Hepatocyte (in vitro differentiated cells): ENCODE measurements at regions not wholly inside any gene's neighbourhood (a gene's known extent, or its start where the extent isn't known, plus 50 kb on each side); places are given as distances from the start of the nearest gene placed in this dataset.

Experiments
- DNase-seq: peaks from one replicate; pipeline ENCODE4 v3.0.0-alpha.2; 2016; ENCODE audit warnings: low spot score
- H2AFZ ChIP-seq: fragments of 200-600 bp; sonication (generic); 2 replicates; pipeline ENCODE4 v1.6.0; 2016; ENCODE audit warnings: antibody characterized with exemption, mild to moderate bottlenecking
- H3K27ac ChIP-seq: fragments of 200-600 bp; sonication (generic); 2 replicates; pipeline ENCODE4 v1.5.1; 2016; ENCODE audit warnings: mild to moderate bottlenecking
- H3K27me3 ChIP-seq: fragments of 200-600 bp; sonication (generic); 2 replicates; pipeline ENCODE4 v1.6.1; 2016
- H3K36me3 ChIP-seq: fragments of 200-600 bp; sonication (generic); replicated peaks from 2 replicates; pipeline ENCODE4 v1.5.1; 2016; ENCODE audit warnings: low read depth; ENCODE audit not compliant: insufficient read depth
- H3K4me1 ChIP-seq: fragments of 200-600 bp; sonication (generic); 2 replicates; pipeline ENCODE4 v1.5.1; 2016; ENCODE audit warnings: mild to moderate bottlenecking, moderate library complexity; ENCODE audit not compliant: insufficient read depth
- H3K4me2 ChIP-seq: fragments of 200-600 bp; sonication (generic); 2 replicates; pipeline ENCODE4 v1.6.0; 2016
- H3K4me3 ChIP-seq: fragments of 200-600 bp; sonication (generic); 2 replicates; pipeline ENCODE4 v1.5.1; 2016; ENCODE audit warnings: mild to moderate bottlenecking
- H3K79me2 ChIP-seq: fragments of 200-600 bp; sonication (generic); 2 replicates; pipeline ENCODE4 v1.6.0; 2017; ENCODE audit warnings: mild to moderate bottlenecking
- H3K9me2 ChIP-seq: fragments of 200-600 bp; sonication (generic); replicated peaks from 2 replicates; pipeline ENCODE4 v1.6.0; 2017; ENCODE audit warnings: mild to moderate bottlenecking; ENCODE audit not compliant: insufficient read depth
- H3K9me3 ChIP-seq: fragments of 200-600 bp; sonication (generic); 2 replicates; pipeline ENCODE4 v1.5.1; 2016; ENCODE audit warnings: low read depth, mild to moderate bottlenecking
- H4K20me1 ChIP-seq: fragments of 200-600 bp; sonication (generic); 2 replicates; pipeline ENCODE4 v1.6.0; 2016; ENCODE audit warnings: mild to moderate bottlenecking; ENCODE audit not compliant: insufficient read depth, poor library complexity, severe bottlenecking
- EZH2 ChIP-seq: fragments of 200-600 bp; sonication (generic); IDR thresholded peaks from 2 replicates; pipeline ENCODE4 v1.6.1; 2016; ENCODE audit warnings: antibody characterized with exemption, mild to moderate bottlenecking, borderline replicate concordance
- EZH2phosphoT487 ChIP-seq: fragments of 200-600 bp; sonication (generic); IDR thresholded peaks from one replicate; pipeline ENCODE4 v1.6.1; 2018; ENCODE audit warnings: antibody characterized with exemption, mild to moderate bottlenecking, low read depth, moderate library complexity; ENCODE audit not compliant: unreplicated experiment, severe bottlenecking
- WGBS: methylation state at CpG from one replicate; pipeline ENCODE4 v1.1.6; 2016; ENCODE audit warnings: low lambda C conversion rate; ENCODE audit errors: missing lambda C conversion rate; 5-methylcytosine and 5-hydroxymethylcytosine counted together
- TF ChIP-seq, protein P1 (sequence below): fragments of 200-600 bp; sonication (generic); IDR thresholded peaks from 2 replicates; pipeline ENCODE4 v1.5.1; 2016; ENCODE audit warnings: antibody characterized with exemption, mild to moderate bottlenecking; ENCODE audit not compliant: poor library complexity

DNA sequence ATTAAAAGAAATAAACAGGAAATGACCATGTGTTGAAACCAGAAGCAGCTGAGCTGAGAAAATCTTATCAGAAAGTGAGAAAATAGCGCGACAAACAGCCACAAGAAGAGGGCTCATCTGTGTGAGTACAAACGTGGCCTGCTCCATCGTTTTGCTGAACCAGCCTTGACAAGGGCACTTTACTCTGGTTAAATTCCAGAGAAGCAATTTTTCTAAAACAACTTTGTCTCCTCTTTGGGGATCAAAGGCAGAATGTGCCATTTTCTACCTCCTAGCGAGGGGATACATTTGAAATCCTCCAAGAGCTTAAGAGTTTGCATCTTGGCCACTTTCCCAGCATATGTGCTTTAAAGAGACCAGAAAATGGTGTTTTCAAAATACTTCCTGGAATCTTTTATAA is 51.3 kb upstream of the VIPR2 start:
- H2AFZ ChIP-seq, result no peak overlapping the region
- WGBS, result 50% methylated on average over 5 of the region's 5 CpGs
- H3K4me2 ChIP-seq, result no peak overlapping the region
- no peaks in the 10 kb centered on the region for H3K27me3 ChIP-seq
- no peaks in the 10 kb centered on the region for H3K9me3 ChIP-seq
- H3K4me3 ChIP-seq, result no peak overlapping the region
- no peaks in the 10 kb centered on the region for H4K20me1 ChIP-seq
- DNase-seq, result no peak
- H3K4me1 ChIP-seq, result peaks cover 10% of the 10 kb centered on the region
- H3K79me2 ChIP-seq, result no peaks in the 10 kb centered on the region
- TF ChIP-seq, protein P1, sequence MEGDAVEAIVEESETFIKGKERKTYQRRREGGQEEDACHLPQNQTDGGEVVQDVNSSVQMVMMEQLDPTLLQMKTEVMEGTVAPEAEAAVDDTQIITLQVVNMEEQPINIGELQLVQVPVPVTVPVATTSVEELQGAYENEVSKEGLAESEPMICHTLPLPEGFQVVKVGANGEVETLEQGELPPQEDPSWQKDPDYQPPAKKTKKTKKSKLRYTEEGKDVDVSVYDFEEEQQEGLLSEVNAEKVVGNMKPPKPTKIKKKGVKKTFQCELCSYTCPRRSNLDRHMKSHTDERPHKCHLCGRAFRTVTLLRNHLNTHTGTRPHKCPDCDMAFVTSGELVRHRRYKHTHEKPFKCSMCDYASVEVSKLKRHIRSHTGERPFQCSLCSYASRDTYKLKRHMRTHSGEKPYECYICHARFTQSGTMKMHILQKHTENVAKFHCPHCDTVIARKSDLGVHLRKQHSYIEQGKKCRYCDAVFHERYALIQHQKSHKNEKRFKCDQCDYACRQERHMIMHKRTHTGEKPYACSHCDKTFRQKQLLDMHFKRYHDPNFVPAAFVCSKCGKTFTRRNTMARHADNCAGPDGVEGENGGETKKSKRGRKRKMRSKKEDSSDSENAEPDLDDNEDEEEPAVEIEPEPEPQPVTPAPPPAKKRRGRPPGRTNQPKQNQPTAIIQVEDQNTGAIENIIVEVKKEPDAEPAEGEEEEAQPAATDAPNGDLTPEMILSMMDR, result no peak
- TF ChIP-seq EZH2phosphoT487 (no peak), EZH2 (no peak)
- H3K27ac ChIP-seq, result peak overlapping the region; percentile 9
- H3K36me3 ChIP-seq, result no peaks in the 10 kb centered on the region
- H3K9me2 ChIP-seq, result no peaks in the 10 kb centered on the region
